Choroid plexus epithelial cell (primary cell): ENCODE measurements at regions not wholly inside any gene's neighbourhood (a gene's known extent, or its start where the extent isn't known, plus 50 kb on each side); places are given as distances from the start of the nearest gene placed in this dataset.

ENCODE experiments used
- DNase-seq: peaks from one replicate; pipeline ENCODE4 v3.0.0-alpha.2; 2010; ENCODE audit warnings: low read depth
- H3K4me3 ChIP-seq: 2 replicates; pipeline ENCODE4 v1.5.1; 2011; ENCODE audit warnings: low read depth, mild to moderate bottlenecking, control low read depth, low read length, moderate library complexity
- TF ChIP-seq, protein P1 (sequence below): conservative IDR thresholded peaks from 2 replicates; pipeline ENCODE4 v1.5.1; 2011; ENCODE audit warnings: low read depth, mild to moderate bottlenecking, control low read depth, inconsistent platforms, low read length, moderate library complexity

DNA sequence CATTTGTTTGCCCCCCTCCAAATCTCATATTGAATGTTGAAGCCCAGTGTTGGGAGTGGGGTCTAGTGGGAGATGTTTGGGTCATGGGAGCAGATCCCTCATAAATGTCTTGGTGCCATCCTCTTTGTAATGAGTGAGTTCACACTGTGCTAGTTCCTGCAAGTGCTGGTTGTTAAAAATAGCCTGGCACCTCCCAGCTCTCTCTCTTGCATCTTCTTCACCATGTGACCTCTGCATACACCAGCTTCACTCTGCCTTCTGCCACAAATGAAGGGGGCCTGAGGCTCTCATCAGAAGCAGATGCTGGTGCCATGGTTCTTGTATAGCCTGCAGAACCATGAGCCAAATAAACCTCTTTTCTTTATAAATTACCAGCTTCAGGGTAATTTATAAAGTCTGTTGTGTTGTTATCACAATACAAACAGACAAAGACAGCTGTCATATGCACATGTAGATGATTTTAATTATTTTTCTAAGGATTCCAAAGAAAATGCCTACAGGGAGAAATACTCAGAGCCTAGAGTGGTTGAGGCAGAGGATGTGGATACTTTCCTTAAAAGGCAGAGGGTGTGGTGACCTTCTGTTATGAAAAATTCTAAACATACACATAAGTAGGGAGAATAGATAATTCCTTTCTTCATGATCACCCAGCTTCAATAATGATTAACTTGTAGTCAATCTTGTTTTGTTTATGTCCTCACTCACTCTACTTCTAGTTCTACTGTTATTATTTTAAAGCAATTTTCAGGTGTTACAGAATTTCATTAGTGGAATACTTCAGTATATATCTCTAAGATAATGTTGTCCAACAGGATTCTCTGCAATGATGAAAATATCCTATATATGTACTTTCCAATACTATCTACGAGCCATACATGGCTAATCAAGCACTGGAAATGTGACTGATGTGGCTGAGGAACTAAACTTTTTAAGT is 75.1 kb upstream of the RANBP6 start:
- TF ChIP-seq, protein P1, sequence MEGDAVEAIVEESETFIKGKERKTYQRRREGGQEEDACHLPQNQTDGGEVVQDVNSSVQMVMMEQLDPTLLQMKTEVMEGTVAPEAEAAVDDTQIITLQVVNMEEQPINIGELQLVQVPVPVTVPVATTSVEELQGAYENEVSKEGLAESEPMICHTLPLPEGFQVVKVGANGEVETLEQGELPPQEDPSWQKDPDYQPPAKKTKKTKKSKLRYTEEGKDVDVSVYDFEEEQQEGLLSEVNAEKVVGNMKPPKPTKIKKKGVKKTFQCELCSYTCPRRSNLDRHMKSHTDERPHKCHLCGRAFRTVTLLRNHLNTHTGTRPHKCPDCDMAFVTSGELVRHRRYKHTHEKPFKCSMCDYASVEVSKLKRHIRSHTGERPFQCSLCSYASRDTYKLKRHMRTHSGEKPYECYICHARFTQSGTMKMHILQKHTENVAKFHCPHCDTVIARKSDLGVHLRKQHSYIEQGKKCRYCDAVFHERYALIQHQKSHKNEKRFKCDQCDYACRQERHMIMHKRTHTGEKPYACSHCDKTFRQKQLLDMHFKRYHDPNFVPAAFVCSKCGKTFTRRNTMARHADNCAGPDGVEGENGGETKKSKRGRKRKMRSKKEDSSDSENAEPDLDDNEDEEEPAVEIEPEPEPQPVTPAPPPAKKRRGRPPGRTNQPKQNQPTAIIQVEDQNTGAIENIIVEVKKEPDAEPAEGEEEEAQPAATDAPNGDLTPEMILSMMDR, result no peak
- no peak overlapping the region for H3K4me3 ChIP-seq
- DNase-seq, result no peak

DNA sequence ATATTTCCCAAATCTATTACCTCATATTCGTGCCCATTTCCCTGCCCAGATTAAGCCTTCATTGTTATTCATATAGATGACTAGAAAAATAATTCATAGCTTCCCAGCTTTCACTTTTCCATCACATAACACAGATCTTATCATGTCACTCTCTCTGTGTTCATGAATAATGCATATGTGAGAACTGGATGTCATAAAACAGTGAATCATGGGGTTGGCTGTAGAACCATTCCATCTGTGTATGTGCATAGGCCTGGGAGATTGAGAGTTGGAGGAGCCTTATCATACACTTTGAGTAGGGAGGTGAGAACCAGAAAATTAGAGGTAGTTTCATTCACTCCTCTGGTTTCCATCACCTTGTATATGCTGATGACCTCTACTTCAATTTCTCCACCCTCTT is 73.9 kb upstream of the RANBP6 start:
- TF ChIP-seq, protein P1, result no peak
- no peak for DNase-seq
- no peak overlapping the region for H3K4me3 ChIP-seq

DNA sequence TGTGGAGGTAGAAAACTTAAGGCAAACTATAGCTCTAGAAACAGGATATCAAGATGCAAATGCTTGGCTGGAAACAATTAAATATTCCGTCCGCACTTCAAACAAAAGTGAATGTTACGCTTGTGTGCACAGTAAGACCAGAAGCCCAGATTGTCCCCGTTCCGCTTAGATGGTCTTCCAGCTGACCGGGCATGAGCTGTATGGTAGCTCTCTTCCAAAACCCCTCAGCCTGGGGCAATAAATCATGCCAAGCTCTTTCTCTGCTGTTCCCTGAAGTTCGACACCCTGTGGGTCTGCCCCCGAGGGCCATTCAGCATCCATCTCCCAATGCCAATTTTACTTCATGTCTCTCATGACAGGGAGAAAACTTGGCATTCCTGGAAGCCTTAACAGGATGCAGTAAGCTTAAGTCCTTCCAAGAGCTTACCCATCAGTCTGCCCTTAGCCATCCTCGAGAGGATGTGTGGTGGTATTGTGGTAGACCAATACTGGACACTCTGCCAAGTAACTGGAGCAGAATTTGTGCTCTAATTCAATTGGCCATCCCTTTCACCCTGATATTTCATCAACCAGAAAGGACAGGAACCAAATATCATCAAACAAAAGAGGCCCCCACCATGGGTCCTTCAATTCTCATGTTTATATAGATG is 70.7 kb upstream of the RANBP6 start:
- no peak for DNase-seq
- TF ChIP-seq, protein P1, result no peak
- no peak overlapping the region for H3K4me3 ChIP-seq

DNA sequence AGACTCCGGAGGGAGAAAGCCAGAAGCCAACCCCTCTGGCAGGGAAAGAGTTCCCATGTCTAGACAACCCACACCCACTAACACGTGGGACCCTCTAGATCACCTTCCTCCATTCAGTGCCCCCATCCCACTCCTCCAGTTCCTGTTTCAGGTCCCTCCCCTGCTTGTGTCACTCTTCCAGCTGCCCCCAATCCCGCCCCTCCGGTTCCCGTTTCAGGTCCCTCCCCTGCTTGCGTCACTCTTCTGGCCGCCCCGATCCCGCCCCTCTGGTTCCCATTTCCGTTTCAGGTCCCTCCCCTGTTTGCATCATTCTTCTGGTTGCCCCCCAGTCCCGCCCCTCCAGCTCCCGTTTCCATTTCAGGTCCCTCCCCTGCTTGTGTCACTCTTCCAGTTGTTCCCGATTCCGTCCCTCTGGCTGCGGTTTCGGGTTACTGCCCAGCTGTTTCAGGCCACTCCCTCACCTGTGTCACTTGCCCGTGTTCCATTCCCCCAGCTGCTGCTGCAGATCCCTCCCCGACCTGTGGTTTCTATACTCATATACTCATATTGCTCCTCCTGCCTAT is 64.8 kb upstream of the RANBP6 start:
- peak overlapping the region; percentile 59 for H3K4me3 ChIP-seq
- peak; percentile 93 for DNase-seq
- TF ChIP-seq, protein P1, result no peak

DNA sequence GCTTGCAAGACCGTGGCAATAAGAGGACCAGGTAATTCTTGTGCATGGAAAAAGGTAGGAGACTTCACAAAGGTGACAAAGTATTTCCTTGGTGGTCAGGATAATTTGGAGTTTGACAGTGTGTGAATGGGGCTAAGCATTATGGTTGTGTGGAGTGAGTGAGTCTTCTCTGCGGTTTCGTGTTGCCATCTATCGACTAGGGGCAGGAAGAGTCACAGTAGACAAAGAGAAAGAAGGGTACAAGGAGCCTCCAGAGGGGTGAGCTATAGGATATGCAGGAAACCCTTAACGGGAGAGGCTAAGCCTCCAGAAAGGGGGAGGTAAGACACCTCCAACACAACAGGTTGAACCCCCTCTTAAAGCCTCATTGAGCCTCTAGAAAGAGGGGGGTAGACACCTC is 64.0 kb upstream of the RANBP6 start:
- TF ChIP-seq, protein P1, result no peak
- DNase-seq, result no peak
- no peak overlapping the region for H3K4me3 ChIP-seq

DNA sequence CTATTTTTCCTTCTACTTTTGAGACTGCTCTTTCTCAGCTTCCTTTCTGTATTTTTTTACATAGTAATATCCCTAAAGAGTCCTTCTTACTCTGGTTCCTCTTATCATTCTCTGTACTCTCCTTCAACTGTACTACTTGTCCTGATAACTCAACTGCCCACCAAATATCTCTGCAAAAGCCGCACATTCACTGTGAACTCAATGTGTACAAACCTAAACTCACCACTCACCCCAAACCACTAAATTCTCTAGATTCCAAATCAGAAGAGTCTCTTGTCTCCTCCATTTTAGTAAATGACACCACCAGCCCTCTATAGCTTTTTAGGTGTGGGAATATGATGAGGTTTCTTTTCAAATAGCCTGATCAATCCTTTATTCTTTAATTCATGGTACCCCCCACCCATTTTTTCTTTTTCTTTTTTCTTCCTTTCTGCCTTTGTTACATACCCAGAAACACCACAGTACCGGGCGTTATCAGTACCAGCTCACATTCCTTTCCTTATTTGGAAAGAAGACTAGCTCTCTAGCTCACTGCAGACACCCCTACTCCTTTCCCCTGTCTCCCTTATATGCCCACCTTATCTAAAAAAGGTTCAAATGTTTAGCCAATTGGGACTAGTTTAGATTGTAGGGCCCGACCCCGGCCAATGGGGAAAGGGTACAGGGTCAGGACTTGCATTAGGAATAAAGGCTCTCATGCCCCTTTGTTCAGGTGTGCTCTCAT is 63.1 kb upstream of the RANBP6 start:
- DNase-seq, result peak; percentile 47
- H3K4me3 ChIP-seq, result no peak overlapping the region
- TF ChIP-seq, protein P1, result no peak
